Calu3 (cell line): ENCODE measurements at regions not wholly inside any gene's neighbourhood (a gene's known extent, or its start where the extent isn't known, plus 50 kb on each side); places are given as distances from the start of the nearest gene placed in this dataset.

Experiments used
- BruUV-seq: library from RNA; stranded (reverse); fragments of 400-500 nt; replicated peaks from 2 replicates; lab custom pipeline; 2021; lab: Mats Ljungman, UMichigan
- CTCF ChIA-PET: fragments of 300-600 bp; sonication (Branson Sonifier 250); formaldehyde crosslinking; loops from one replicate; lab custom pipeline; 2022; ENCODE audit warnings: antibody characterized with exemption; lab: Charles Lee
- DNase-seq: peaks from one replicate; pipeline ENCODE4 v3.0.0; 2022
- H3K27ac Mint-ChIP-seq: one replicate; pipeline ENCODE4 v1.8.0; 2022; ENCODE audit warnings: mixed read lengths; ENCODE audit not compliant: unreplicated experiment
- H3K27me3 Mint-ChIP-seq: one replicate; pipeline ENCODE4 v1.8.0; 2022; ENCODE audit warnings: mixed read lengths; ENCODE audit not compliant: unreplicated experiment
- H3K36me3 Mint-ChIP-seq: one replicate; pipeline ENCODE4 v1.8.0; 2022; ENCODE audit warnings: mild to moderate bottlenecking, moderate library complexity, mixed read lengths; ENCODE audit not compliant: insufficient read depth, unreplicated experiment
- H3K4me1 Mint-ChIP-seq: one replicate; pipeline ENCODE4 v1.8.0; 2022; ENCODE audit warnings: mild to moderate bottlenecking, low read depth, mixed read lengths; ENCODE audit not compliant: unreplicated experiment
- H3K4me3 Mint-ChIP-seq: one replicate; pipeline ENCODE4 v1.8.0; 2022; ENCODE audit warnings: mild to moderate bottlenecking, low read depth, moderate library complexity, mixed read lengths; ENCODE audit not compliant: unreplicated experiment
- H3K9me3 Mint-ChIP-seq: one replicate; pipeline ENCODE4 v1.8.0; 2022; ENCODE audit warnings: low read depth, mixed read lengths; ENCODE audit not compliant: unreplicated experiment
- intact Hi-C: fragments of 100-400 bp; cut with micrococcal nuclease; formaldehyde crosslinking; loops from one replicate; pipeline ENCODE4 v1.10.0; 2022; ENCODE audit not compliant: unreplicated experiment
- TF ChIP-seq, protein P1 (sequence below): fragments of 200-600 bp; IDR thresholded peaks from one replicate; pipeline ENCODE4 v1.8.0; 2022; ENCODE audit warnings: antibody characterized with exemption; ENCODE audit not compliant: unreplicated experiment

- TF ChIP-seq, protein P1, sequence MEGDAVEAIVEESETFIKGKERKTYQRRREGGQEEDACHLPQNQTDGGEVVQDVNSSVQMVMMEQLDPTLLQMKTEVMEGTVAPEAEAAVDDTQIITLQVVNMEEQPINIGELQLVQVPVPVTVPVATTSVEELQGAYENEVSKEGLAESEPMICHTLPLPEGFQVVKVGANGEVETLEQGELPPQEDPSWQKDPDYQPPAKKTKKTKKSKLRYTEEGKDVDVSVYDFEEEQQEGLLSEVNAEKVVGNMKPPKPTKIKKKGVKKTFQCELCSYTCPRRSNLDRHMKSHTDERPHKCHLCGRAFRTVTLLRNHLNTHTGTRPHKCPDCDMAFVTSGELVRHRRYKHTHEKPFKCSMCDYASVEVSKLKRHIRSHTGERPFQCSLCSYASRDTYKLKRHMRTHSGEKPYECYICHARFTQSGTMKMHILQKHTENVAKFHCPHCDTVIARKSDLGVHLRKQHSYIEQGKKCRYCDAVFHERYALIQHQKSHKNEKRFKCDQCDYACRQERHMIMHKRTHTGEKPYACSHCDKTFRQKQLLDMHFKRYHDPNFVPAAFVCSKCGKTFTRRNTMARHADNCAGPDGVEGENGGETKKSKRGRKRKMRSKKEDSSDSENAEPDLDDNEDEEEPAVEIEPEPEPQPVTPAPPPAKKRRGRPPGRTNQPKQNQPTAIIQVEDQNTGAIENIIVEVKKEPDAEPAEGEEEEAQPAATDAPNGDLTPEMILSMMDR = no peak
- DNase-seq = no peak
- Mint-ChIP-seq H3K27ac (no peak overlapping the region), H3K4me3 (no peak overlapping the region), H3K36me3 (no peaks in the 10 kb centered on the region), H3K4me1 (no peaks in the 10 kb centered on the region), H3K9me3 (peaks cover 4% of the 10 kb centered on the region), H3K27me3 (peaks cover 27% of the 10 kb centered on the region)
- intact Hi-C loops = no loop called here
- CTCF ChIA-PET = no interaction called here
- no TSS peak for BruUV-seq
These were observed 211.4 kb upstream of the ZFP64 start for GRCh38 chr20:52402950-52403349.

- TF ChIP-seq, protein P1 = no peak
- Mint-ChIP-seq H3K27ac (no peak overlapping the region), H3K36me3 (no peaks in the 10 kb centered on the region), H3K4me3 (no peak overlapping the region), H3K27me3 (peaks cover 32% of the 10 kb centered on the region), H3K4me1 (no peaks in the 10 kb centered on the region), H3K9me3 (peaks cover 4% of the 10 kb centered on the region)
- CTCF ChIA-PET = no interaction called here
- DNase-seq = no peak
- intact Hi-C loops = no loop called here
- no TSS peak for BruUV-seq
These were observed 210.9 kb upstream of the ZFP64 start for GRCh38 chr20:52402514-52402913.

DNA sequence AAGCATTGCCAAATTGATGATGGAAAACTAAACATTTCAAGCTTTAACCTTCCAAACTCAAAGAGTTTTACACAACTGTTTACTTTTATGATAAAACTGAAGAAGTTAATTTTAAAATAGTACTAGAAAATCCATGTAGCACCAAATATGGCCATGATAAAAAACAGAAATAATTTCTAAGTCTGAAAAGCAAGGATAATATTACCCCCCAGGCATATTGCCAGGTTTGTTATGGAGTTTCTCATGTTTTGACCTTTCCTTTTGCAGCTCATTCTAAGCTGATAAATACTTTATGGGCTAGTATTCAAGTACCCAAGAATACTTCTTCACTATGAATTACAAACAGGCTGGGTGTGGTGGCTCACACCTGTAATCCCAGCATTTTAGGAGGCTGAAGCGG lies 209.9 kb upstream of the ZFP64 start:
- TF ChIP-seq, protein P1 = no peak
- no peak for DNase-seq
- CTCF ChIA-PET = no interaction called here
- Mint-ChIP-seq H3K36me3 (no peaks in the 10 kb centered on the region), H3K9me3 (peaks cover 4% of the 10 kb centered on the region), H3K27ac (no peak overlapping the region), H3K4me3 (no peak overlapping the region), H3K27me3 (peaks cover 33% of the 10 kb centered on the region), H3K4me1 (no peaks in the 10 kb centered on the region)
- intact Hi-C loops = no loop called here
- BruUV-seq = no TSS peak

- Mint-ChIP-seq H3K9me3 (peaks cover 6% of the 10 kb centered on the region), H3K4me3 (no peak overlapping the region), H3K36me3 (no peaks in the 10 kb centered on the region), H3K27me3 (peaks cover 40% of the 10 kb centered on the region), H3K27ac (no peak overlapping the region), H3K4me1 (no peaks in the 10 kb centered on the region)
- CTCF ChIA-PET = no interaction called here
- TF ChIP-seq, protein P1 = no peak
- DNase-seq = no peak
- no TSS peak for BruUV-seq
- intact Hi-C loops = no loop called here
These were observed 207.8 kb upstream of the ZFP64 start for GRCh38 chr20:52399352-52399751.
